ENCODE measurements at regions not wholly inside any gene's neighbourhood (a gene's known extent, or its start where the extent isn't known, plus 50 kb on each side); places are given as distances from the start of the nearest gene placed in this dataset.

- H3K4me3 Mint-ChIP-seq = no peak overlapping the region
- H3K27ac Mint-ChIP-seq = no peak overlapping the region
- ATAC-seq (ENCODE audit: poor library complexity) = no peak
- no peak for DNase-seq
- ChIA-PET POLR2A (no interaction called here), CTCF (no interaction called here)
- Histone ChIP-seq H3K36me3 (ENCODE audit: insufficient read depth, low read length) (no peaks in the 10 kb centered on the region), H3K4me3 (ENCODE audit: low read length) (no peak overlapping the region), H3K4me1 (ENCODE audit: insufficient read depth, low read length) (no peaks in the 10 kb centered on the region), H3K27me3 (ENCODE audit: control insufficient read depth in 1 of 2, insufficient read depth in 2 of 2, low read length in 2 of 2) (no peaks in the 10 kb centered on the region), H3K9me3 (ENCODE audit: control insufficient read depth in 1 of 2, insufficient read depth in 1 of 2, low read length in 2 of 2) (no peaks in the 10 kb centered on the region), H3K27ac (ENCODE audit: low read depth in 1 of 2, low read length in 2 of 2) (no peak overlapping the region)
- H3K9me3 Mint-ChIP-seq = no peaks in the 10 kb centered on the region
- intact Hi-C loops (cut with DNase I, micrococcal nuclease) = no loop called here
- H3K4me1 Mint-ChIP-seq (ENCODE audit: low read depth) = no peaks in the 10 kb centered on the region
- peaks cover 6% of the 10 kb centered on the region for H3K27me3 Mint-ChIP-seq
- no peaks in the 10 kb centered on the region for H3K36me3 Mint-ChIP-seq (ENCODE audit: low read depth)
- TF ChIP-seq CTCF (IDR thresholded peaks at IDR 0.05) = no peak
These were observed 212.6 kb downstream of the DTHD1 start for GRCh38 chr4:36494016-36494415.

GRCh38 chr4:36494747-36495146 lies 213.3 kb downstream of the DTHD1 start:
- Histone ChIP-seq H3K27me3 (ENCODE audit: control insufficient read depth in 1 of 2, insufficient read depth in 2 of 2, low read length in 2 of 2) (no peaks in the 10 kb centered on the region), H3K4me3 (ENCODE audit: low read length) (no peak overlapping the region), H3K27ac (ENCODE audit: low read depth in 1 of 2, low read length in 2 of 2) (no peak overlapping the region), H3K4me1 (ENCODE audit: insufficient read depth, low read length) (no peaks in the 10 kb centered on the region), H3K9me3 (ENCODE audit: control insufficient read depth in 1 of 2, insufficient read depth in 1 of 2, low read length in 2 of 2) (no peaks in the 10 kb centered on the region), H3K36me3 (ENCODE audit: insufficient read depth, low read length) (no peaks in the 10 kb centered on the region)
- Mint-ChIP-seq H3K9me3 (no peaks in the 10 kb centered on the region), H3K27ac (no peak overlapping the region), H3K27me3 (peaks cover 5% of the 10 kb centered on the region), H3K4me1 (ENCODE audit: low read depth) (no peaks in the 10 kb centered on the region), H3K4me3 (no peak overlapping the region), H3K36me3 (ENCODE audit: low read depth) (no peaks in the 10 kb centered on the region)
- POLR2A ChIA-PET = no interaction called here
- TF ChIP-seq CTCF (IDR thresholded peaks at IDR 0.05) = no peak
- CTCF ChIA-PET = no interaction called here
- ATAC-seq (ENCODE audit: poor library complexity) (no peak), DNase-seq (no peak)
- intact Hi-C loops (cut with DNase I, micrococcal nuclease) = no loop called here

GRCh38 chr4:36502350-36502749 lies 220.9 kb downstream of the DTHD1 start:
- Mint-ChIP-seq H3K27me3 (peaks cover 11% of the 10 kb centered on the region), H3K4me1 (ENCODE audit: low read depth) (no peaks in the 10 kb centered on the region), H3K27ac (no peak overlapping the region), H3K36me3 (ENCODE audit: low read depth) (no peaks in the 10 kb centered on the region), H3K4me3 (no peak overlapping the region), H3K9me3 (no peaks in the 10 kb centered on the region)
- no peaks in the 10 kb centered on the region for H3K36me3 ChIP-seq (ENCODE audit: insufficient read depth, low read length)
- ChIA-PET CTCF (no interaction called here), POLR2A (no interaction called here)
- no peak overlapping the region for H3K27ac ChIP-seq (ENCODE audit: low read depth in 1 of 2, low read length in 2 of 2)
- ATAC-seq (ENCODE audit: poor library complexity) (no peak), DNase-seq (no peak)
- intact Hi-C loops (cut with DNase I, micrococcal nuclease) = no loop called here
- no peak for TF ChIP-seq CTCF (IDR thresholded peaks at IDR 0.05)
- H3K4me3 ChIP-seq (ENCODE audit: low read length) = no peak overlapping the region
- no peaks in the 10 kb centered on the region for H3K4me1 ChIP-seq (ENCODE audit: insufficient read depth, low read length)
- H3K27me3 ChIP-seq (ENCODE audit: control insufficient read depth in 1 of 2, insufficient read depth in 2 of 2, low read length in 2 of 2) = no peaks in the 10 kb centered on the region
- no peaks in the 10 kb centered on the region for H3K9me3 ChIP-seq (ENCODE audit: control insufficient read depth in 1 of 2, insufficient read depth in 1 of 2, low read length in 2 of 2)

Measured in CD4-positive, alpha-beta T cell (primary cell).